GM06990 (cell line): ENCODE measurements at regions not wholly inside any gene's neighbourhood (a gene's known extent, or its start where the extent isn't known, plus 50 kb on each side); places are given as distances from the start of the nearest gene placed in this dataset.

ENCODE experiments used
- DNase-seq: peaks from one replicate; pipeline ENCODE4 v3.0.0-alpha.2; 2011; ENCODE audit not compliant: insufficient read length; ENCODE audit errors: extremely low read depth
- H3K27me3 ChIP-seq: replicated peaks from 2 replicates; pipeline ENCODE4 v1.6.0; 2011; ENCODE audit warnings: low read length; ENCODE audit not compliant: control insufficient read depth, insufficient read depth
- H3K36me3 ChIP-seq: 2 replicates; pipeline ENCODE4 v1.5.1; 2011; ENCODE audit warnings: low read length; ENCODE audit not compliant: control insufficient read depth, insufficient read depth
- H3K4me3 ChIP-seq: replicated peaks from 2 replicates; pipeline ENCODE4 v1.5.1; 2011; ENCODE audit warnings: low read depth, mild to moderate bottlenecking, control low read depth, low read length
- TF ChIP-seq, protein P1 (sequence below): IDR thresholded peaks from 2 replicates; pipeline ENCODE4 v1.5.1; 2011; ENCODE audit warnings: low read length, control low read depth, mild to moderate bottlenecking, inconsistent platforms; ENCODE audit not compliant: insufficient read depth, poor library complexity, severe bottlenecking

DNA sequence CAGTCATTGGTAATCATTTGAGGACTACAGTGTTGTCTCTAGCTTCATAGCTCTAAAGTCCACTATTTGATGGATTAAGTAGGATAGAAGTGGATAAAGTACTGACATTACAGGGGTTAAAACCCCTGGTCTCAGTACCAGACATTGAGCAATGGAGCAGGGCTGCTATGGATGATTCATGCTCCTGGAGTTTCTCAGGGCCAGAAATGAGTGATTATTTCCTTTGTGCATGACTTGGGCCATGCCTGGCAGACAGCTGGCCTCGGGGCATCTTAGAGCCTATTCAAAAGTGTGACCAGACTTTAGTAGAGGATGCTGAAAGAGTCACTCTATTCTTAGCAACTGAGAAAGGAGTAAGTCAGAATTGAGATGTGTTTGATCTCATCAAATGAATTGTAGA, 350.7 kb upstream of the TLE4 start:
- no peak for DNase-seq
- TF ChIP-seq, protein P1, sequence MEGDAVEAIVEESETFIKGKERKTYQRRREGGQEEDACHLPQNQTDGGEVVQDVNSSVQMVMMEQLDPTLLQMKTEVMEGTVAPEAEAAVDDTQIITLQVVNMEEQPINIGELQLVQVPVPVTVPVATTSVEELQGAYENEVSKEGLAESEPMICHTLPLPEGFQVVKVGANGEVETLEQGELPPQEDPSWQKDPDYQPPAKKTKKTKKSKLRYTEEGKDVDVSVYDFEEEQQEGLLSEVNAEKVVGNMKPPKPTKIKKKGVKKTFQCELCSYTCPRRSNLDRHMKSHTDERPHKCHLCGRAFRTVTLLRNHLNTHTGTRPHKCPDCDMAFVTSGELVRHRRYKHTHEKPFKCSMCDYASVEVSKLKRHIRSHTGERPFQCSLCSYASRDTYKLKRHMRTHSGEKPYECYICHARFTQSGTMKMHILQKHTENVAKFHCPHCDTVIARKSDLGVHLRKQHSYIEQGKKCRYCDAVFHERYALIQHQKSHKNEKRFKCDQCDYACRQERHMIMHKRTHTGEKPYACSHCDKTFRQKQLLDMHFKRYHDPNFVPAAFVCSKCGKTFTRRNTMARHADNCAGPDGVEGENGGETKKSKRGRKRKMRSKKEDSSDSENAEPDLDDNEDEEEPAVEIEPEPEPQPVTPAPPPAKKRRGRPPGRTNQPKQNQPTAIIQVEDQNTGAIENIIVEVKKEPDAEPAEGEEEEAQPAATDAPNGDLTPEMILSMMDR = no peak

DNA sequence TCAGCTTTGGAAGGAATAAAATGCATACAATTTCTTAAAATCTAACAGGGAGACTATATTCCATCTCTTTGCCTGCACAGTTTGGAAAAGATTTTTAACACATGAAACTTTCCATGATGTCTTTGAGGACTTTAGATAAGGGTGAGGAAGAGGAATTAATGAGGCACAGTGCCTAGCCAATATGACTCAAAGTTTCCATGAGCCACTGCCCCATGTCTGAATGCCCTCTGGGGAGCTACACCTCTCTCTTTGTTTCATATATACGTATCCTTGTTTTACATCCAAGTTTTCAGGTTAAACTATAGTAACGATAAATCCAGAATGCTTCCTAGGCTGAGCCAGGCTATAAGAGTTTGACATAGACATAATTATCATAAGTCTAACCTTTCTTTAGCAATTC, 349.3 kb upstream of the TLE4 start:
- H3K4me3 ChIP-seq = no peak overlapping the region
- no peaks in the 10 kb centered on the region for H3K36me3 ChIP-seq
- no peak for DNase-seq
- TF ChIP-seq, protein P1 = no peak
- no peaks in the 10 kb centered on the region for H3K27me3 ChIP-seq

More for the DNA sequence above, 350.7 kb upstream of the TLE4 start:
- Histone ChIP-seq H3K4me3 (no peak overlapping the region), H3K27me3 (no peaks in the 10 kb centered on the region), H3K36me3 (no peaks in the 10 kb centered on the region)

DNA sequence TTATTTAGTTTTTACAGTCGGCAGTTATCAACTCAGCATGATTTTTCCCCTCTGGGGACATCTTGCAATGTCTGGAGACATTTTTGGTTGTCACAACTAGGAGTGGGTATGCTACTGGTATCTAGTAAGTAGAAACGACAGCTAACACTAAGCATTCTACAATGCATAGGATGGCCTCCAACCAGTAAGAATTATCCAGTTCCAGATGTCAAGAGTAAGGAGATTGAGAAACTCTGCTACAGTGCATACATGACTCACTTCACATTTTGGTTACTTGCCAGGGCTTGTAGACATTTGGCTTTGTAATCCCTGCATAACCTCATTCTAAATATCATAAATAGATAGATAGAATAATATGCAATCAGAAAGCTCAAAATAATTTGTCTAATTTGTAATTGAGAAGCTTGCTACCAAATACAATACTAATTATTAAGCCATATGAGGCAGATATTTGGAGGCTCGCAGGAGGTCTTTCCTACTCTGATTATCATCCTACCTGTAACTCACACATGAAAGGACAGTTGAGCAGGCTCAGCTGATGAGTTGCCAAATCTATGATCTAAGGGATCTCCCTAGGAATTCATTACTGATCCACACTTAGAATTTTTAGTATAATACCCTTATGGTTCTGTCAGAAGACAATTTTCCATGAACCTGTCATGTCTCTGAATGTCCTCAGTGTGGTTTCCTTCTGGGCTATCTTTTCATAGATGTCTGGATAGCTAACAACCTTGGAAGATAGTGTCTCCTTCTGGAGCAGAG, 346.9 kb upstream of the TLE4 start:
- H3K36me3 ChIP-seq = no peaks in the 10 kb centered on the region
- no peak overlapping the region for H3K4me3 ChIP-seq
- DNase-seq = no peak
- H3K27me3 ChIP-seq = no peaks in the 10 kb centered on the region
- TF ChIP-seq, protein P1 = no peak

DNA sequence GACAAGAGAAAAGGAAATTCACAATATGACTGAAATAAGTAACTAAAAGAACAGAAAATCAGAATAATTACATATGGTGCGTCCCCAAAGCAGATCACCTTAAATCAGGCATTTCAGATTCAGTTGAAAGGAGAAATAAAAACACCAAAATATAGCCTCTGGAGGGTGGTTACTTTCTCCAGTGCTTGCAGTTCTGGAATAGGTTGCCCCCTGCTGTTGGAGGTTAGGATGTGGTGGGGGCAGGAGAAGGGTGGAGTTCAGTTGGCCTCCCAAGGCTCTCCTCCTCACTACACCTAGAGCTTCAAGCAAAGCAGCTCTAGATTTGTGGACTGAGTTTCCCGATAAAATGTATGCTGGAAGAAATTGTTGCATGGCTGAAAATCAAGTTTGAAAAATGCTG, 338.2 kb upstream of the TLE4 start:
- DNase-seq = no peak
- TF ChIP-seq, protein P1 = peak; percentile 52
- no peaks in the 10 kb centered on the region for H3K36me3 ChIP-seq

DNA sequence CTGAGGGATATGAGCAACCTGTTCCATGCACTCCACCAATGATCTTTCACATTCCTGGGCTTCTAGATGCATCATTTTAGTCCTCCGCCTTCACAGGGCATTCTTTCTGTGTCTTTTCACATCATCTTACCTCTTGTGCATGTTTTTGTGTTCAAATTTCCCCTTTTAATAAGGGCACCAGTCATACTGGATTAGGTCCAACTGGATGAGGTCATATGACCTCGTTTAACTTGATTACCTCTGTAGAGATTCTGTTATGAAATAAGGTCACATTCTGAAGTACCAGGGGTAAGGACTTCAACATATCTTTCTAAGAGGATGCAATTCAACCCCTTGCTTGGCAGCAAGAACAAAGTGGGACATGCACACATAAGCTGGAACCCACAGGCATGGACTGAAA, 335.3 kb upstream of the TLE4 start:
- no peak overlapping the region for H3K4me3 ChIP-seq
- no peak for DNase-seq
- no peaks in the 10 kb centered on the region for H3K27me3 ChIP-seq
- H3K36me3 ChIP-seq = no peaks in the 10 kb centered on the region
- TF ChIP-seq, protein P1 = no peak

More for the DNA sequence above, 338.2 kb upstream of the TLE4 start:
- Histone ChIP-seq H3K4me3 (no peak overlapping the region), H3K27me3 (no peaks in the 10 kb centered on the region)
